Breast epithelium (tissue), 3 donors: ENCODE measurements at regions not wholly inside any gene's neighbourhood (a gene's known extent, or its start where the extent isn't known, plus 50 kb on each side); places are given as distances from the start of the nearest gene placed in this dataset.

Experiments
- POLR2A ChIP-seq: fragments of 450-650 bp; IDR thresholded peaks from one replicate; pipeline ENCODE4 v1.6.1; 2016; ENCODE audit warnings: antibody characterized with exemption, mild to moderate bottlenecking, moderate library complexity
- TF ChIP-seq, protein P1 (sequence below), 3 donors: fragments of 450-650 bp; IDR thresholded peaks; one replicate each; pipeline ENCODE4 v1.5.1; 2016 to 2017; ENCODE audit warnings: antibody characterized with exemption in 3 of 3, mild to moderate bottlenecking in 3 of 3, moderate library complexity in 3 of 3

DNA sequence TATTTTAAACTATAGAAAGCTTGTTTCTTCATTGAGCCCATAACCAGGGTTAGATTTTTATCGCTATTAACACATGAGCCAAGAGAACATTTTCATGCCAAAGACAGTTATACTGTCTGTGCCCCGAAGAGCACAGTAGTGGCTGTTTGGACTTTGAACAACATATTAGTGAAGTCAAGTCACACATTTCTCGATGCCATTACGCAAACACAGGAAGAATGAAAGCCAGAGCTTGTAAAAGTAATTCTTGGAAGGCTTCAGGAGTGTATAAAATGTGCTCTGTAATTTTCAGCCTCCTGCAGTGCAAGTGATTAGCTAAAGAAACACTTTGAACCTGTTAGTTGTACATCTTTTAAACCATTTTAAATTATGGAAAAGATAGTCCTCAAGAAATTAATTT lies 590.7 kb upstream of the PITX2 start:
- TF ChIP-seq, protein P1, sequence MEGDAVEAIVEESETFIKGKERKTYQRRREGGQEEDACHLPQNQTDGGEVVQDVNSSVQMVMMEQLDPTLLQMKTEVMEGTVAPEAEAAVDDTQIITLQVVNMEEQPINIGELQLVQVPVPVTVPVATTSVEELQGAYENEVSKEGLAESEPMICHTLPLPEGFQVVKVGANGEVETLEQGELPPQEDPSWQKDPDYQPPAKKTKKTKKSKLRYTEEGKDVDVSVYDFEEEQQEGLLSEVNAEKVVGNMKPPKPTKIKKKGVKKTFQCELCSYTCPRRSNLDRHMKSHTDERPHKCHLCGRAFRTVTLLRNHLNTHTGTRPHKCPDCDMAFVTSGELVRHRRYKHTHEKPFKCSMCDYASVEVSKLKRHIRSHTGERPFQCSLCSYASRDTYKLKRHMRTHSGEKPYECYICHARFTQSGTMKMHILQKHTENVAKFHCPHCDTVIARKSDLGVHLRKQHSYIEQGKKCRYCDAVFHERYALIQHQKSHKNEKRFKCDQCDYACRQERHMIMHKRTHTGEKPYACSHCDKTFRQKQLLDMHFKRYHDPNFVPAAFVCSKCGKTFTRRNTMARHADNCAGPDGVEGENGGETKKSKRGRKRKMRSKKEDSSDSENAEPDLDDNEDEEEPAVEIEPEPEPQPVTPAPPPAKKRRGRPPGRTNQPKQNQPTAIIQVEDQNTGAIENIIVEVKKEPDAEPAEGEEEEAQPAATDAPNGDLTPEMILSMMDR (IDR thresholded peaks at IDR 0.05), result no peak
- TF ChIP-seq POLR2A, result no peak
